Forelimb muscle (tissue), 1 donor: ENCODE measurements at regions not wholly inside any gene's neighbourhood (a gene's known extent, or its start where the extent isn't known, plus 50 kb on each side); places are given as distances from the start of the nearest gene placed in this dataset.
A peak's percentile ranks its signal among the peaks of the same experiment; 100 is the strongest.

Source experiments
- DNase-seq: peaks from one replicate; pipeline ENCODE4 v3.0.0-alpha.2; 2013; ENCODE audit warnings: low read depth

GRCh38 chr15:35725353-35725752 lies 179.4 kb upstream of the DPH6 start:
- no peak for DNase-seq

DNA sequence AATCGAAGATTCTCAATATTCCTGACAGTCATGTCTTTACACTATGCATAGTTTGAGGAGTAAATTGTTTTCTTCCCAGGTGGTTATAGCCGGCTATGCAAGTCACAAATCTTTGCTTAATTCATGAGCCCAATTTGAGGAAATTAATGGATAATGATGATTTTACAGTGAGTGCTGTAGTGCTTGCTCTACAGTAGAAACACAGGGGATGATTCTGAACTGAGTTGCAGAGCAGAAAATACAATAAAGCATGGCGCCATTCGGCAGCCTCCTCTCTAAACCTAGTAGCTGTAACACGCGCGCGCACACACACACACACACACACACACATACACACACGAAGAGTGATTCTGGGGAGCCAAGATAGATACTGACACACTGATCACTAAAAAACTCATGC lies 181.7 kb upstream of the DPH6 start:
- no peak for DNase-seq

DNA sequence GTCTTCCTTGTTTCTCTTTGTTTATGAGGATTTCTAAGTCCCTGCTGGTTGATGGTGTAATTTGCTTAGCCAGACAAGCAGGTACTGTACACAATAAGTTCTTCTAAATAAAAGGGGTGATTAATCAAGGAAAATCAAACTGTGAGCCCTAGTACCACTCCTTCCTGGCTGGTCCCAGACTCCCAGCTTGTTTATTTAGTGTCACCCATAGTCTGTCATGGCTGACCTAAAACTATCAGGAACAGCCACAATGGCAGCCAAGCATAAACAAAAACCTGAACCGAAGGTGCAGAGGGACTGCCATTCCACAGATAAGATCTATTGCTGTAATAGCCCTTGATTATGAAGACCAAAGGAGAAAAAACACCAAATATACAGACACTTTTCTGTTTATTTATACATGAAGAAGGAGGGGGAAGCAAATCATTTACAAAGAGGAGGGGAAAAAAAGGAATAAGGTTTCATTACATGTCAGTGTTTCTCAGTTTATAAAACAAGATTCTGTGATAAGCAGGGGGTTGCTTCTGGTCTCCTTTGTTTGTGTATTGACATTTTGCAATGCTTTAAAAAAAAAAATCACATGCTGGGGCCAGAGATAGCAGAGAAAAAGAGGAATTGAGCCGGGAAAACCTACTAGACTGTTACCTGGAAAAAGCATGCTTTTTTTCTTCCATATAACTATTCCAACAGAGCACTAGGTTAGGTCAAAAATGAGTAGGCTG lies 182.4 kb upstream of the DPH6 start:
- no peak for DNase-seq

GRCh38 chr15:35736150-35736549 lies 190.2 kb upstream of the DPH6 start:
- no peak for DNase-seq

GRCh38 chr15:35737441-35737840 lies 191.5 kb upstream of the DPH6 start:
- DNase-seq, result no peak

DNA sequence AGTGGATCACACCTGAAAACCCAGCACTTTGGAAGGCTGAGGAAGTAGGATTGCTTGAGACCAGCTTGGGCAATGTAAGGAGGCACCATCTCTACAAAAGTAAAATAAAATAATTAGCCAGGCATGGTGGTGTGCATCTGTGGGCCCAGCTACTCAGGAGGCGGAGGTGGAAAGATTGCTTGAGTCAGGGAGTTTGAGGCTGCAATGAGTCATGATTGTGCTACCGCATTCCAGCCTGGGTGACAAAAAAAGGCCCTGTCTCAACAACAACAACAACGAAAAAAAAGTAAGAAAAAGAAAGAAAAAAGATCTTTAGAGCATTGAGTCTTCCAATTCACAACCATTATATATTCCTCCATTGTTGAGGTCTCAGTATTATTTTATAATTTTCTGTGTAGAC lies 192.4 kb upstream of the DPH6 start:
- DNase-seq, result no peak

DNA sequence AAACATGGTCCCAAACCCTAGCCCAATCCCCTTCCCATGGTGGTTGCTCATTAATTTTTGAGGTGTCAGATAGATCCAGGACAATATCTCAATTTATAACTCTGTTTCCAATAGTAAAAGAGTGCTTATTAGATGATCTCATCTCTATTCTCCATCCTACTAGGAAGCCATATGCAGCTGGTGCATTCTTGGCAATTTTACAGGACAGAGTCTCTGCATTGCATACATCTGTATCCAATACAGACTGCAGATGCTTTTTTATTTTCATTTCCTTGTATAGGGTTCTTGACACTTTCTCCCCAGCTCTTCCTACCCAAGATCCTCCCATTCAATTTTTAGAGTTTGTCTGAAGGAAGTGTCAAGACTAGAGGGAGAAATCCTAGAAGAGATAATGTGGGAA lies 194.8 kb upstream of the DPH6 start:
- DNase-seq, result peak; percentile 31

- DNase-seq, result no peak
Measured at GRCh38 chr15:35741395-35741794, 195.4 kb upstream of the DPH6 start.

DNA sequence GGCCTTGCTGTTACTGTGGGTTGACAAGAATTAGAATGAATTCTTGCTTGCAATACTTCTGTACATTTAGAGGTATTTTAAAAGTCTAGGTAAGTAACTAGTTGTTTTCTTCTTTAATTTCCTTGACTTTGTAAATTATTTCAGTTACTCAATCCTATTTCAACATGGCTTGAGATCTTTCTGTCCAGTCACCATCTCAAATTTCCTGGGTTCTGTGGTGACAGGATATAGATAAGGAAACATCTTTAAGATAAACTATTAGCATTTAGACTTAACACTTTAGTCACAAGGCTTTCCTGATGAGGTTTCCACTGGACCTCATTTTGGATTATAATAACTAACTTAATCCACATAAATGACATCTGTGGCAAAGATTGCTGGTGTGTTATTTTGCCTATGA lies 195.9 kb upstream of the DPH6 start:
- no peak for DNase-seq

DNA sequence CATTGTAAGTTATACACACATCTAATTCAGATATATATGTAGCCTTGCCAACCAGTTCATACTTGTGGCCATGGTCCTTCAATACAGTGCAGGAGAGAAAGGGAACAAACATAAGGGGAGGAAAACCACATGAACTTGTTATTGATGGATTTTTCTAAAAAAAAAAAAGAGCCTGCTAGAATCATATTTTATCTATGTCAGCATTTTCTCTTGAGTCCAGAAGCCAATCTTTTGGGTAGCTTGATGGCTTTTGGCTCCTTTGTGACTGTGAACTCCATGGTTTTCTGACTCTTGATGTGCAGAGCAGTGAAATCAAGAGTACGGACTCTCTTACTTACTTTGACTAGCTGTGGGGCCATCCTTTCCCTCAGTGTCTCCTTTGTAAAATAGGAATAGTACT lies 197.4 kb upstream of the DPH6 start:
- no peak for DNase-seq

GRCh38 chr15:35746121-35746520 lies 200.2 kb upstream of the DPH6 start:
- DNase-seq, result no peak

GRCh38 chr15:35748105-35748504 lies 202.1 kb upstream of the DPH6 start:
- DNase-seq, result no peak

- no peak for DNase-seq
Measured at GRCh38 chr15:35750051-35750450, 204.1 kb upstream of the DPH6 start.

GRCh38 chr15:35751413-35752133 lies 205.6 kb upstream of the DPH6 start:
- DNase-seq, result peak; percentile 68

DNA sequence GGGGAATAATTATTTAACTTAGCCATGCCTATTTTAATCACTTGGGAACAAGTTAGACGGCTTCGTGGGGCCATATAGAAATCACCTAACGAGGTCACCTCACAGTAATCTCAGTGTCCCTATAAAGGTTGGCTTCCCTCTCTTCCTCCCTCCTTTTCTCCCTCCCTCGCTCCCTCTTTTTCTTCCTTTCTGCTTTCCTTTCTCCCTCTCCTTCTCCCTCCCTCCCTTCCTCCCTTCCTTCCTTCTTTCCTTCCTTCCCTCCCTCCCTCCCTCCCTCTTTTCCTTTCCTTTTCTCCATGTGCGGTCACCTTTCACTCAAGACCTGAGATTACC lies 206.1 kb upstream of the DPH6 start:
- no peak for DNase-seq

- DNase-seq, result no peak
Measured at GRCh38 chr15:35753486-35753885, 207.5 kb upstream of the DPH6 start.

GRCh38 chr15:35755237-35755802 lies 209.4 kb upstream of the DPH6 start:
- DNase-seq, result no peak

GRCh38 chr15:35756623-35757022 lies 210.7 kb upstream of the DPH6 start:
- DNase-seq, result no peak

- DNase-seq, result no peak
Measured at GRCh38 chr15:35757361-35757760, 211.4 kb upstream of the DPH6 start.

- no peak for DNase-seq
Measured at GRCh38 chr15:35757765-35758164, 211.8 kb upstream of the DPH6 start.

- DNase-seq, result no peak
Measured at GRCh38 chr15:35764661-35765519, 218.9 kb upstream of the DPH6 start.

DNA sequence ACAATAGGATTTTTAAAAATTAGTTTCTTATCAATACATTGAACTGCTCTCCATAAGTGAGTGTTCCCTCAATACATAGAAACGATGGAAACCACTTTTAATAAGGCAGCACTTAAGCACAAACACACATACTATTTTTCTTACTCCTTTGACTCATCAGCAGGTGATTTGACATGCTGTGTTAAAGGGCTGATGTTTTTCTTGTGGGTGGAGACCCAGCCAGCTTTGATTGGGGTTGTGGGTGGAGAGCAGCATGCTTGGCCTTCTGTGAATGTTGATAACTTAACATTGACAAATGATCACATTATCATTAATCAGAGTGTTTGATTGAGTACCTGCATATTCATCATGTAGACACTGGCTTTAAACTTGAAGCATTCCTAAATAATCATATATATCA lies 223.0 kb upstream of the DPH6 start:
- DNase-seq, result no peak
